ENCODE measurements at regions not wholly inside any gene's neighbourhood (a gene's known extent, or its start where the extent isn't known, plus 50 kb on each side); places are given as distances from the start of the nearest gene placed in this dataset.

GRCh38 chr17:13073018-13073417, 55.2 kb upstream of the ELAC2 start:
- H3K4me1 Mint-ChIP-seq: no peaks in the 10 kb centered on the region
- no peak overlapping the region for H3K27ac Mint-ChIP-seq
- 88% methylated on average over 4 of the region's 4 CpGs for WGBS (ENCODE audit: insufficient coverage)
- ATAC-seq (no peak), DNase-seq (no peak)
- no peak overlapping the region for H3K27ac ChIP-seq (ENCODE audit: low read length)
- intact Hi-C loops (cut with micrococcal nuclease): no loop called here
- H3K36me3 ChIP-seq (ENCODE audit: control insufficient read depth, insufficient read depth, low read length): no peaks in the 10 kb centered on the region
- no peaks in the 10 kb centered on the region for H3K4me1 ChIP-seq (ENCODE audit: control insufficient read depth, insufficient read depth, low read length)
- peaks cover 0 to 4% of the 10 kb centered on the region in 2 donors for H3K27me3 Mint-ChIP-seq (ENCODE audit: low read depth in 2 of 2)
- H3K4me3 ChIP-seq (ENCODE audit: low read length): no peak overlapping the region
- no peaks in the 10 kb centered on the region for H3K36me3 Mint-ChIP-seq
- TF ChIP-seq, protein P1, sequence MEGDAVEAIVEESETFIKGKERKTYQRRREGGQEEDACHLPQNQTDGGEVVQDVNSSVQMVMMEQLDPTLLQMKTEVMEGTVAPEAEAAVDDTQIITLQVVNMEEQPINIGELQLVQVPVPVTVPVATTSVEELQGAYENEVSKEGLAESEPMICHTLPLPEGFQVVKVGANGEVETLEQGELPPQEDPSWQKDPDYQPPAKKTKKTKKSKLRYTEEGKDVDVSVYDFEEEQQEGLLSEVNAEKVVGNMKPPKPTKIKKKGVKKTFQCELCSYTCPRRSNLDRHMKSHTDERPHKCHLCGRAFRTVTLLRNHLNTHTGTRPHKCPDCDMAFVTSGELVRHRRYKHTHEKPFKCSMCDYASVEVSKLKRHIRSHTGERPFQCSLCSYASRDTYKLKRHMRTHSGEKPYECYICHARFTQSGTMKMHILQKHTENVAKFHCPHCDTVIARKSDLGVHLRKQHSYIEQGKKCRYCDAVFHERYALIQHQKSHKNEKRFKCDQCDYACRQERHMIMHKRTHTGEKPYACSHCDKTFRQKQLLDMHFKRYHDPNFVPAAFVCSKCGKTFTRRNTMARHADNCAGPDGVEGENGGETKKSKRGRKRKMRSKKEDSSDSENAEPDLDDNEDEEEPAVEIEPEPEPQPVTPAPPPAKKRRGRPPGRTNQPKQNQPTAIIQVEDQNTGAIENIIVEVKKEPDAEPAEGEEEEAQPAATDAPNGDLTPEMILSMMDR (IDR thresholded peaks at IDR 0.05): no peak
- no peaks in the 10 kb centered on the region for H3K9me3 ChIP-seq (ENCODE audit: control insufficient read depth, insufficient read depth, low read length)
- H3K27me3 ChIP-seq (ENCODE audit: control insufficient read depth, insufficient read depth, low read length): no peaks in the 10 kb centered on the region
- H3K9me3 Mint-ChIP-seq: no peaks in the 10 kb centered on the region
- no peak overlapping the region for H3K4me3 Mint-ChIP-seq

DNA sequence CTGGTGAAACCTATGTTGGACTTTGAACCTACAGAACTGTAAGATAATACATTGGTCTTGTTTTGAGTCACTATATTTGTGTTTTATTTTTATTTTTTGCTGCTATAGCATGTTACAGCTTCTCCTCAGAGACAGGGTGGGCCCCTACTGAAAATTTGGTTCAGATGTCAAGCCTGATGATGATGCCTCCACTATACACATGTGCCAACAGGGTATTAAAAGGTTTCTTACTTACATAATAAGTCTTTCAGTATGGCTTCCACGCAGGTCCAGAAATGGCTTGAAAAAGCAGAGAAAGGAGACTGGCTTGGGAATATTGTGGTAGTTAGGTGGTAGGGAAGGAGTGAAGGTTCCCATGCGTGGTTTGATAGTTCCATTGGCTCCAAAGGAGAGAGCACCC, 52.9 kb upstream of the ELAC2 start:
- no peak overlapping the region for H3K4me3 ChIP-seq (ENCODE audit: low read length)
- no peaks in the 10 kb centered on the region for H3K9me3 ChIP-seq (ENCODE audit: control insufficient read depth, insufficient read depth, low read length)
- no peaks in the 10 kb centered on the region for H3K4me1 ChIP-seq (ENCODE audit: control insufficient read depth, insufficient read depth, low read length)
- Mint-ChIP-seq H3K9me3 (no peaks in the 10 kb centered on the region), H3K27ac (no peak overlapping the region), H3K4me3 (no peak overlapping the region), H3K27me3 (ENCODE audit: low read depth in 2 of 2) (peaks cover 0 to 4% of the 10 kb centered on the region in 2 donors), H3K36me3 (no peaks in the 10 kb centered on the region), H3K4me1 (no peaks in the 10 kb centered on the region)
- WGBS (ENCODE audit: insufficient coverage): 82% methylated on average over 2 of the region's 2 CpGs
- intact Hi-C loops (cut with micrococcal nuclease): no loop called here
- DNase-seq: no peak
- H3K36me3 ChIP-seq (ENCODE audit: control insufficient read depth, insufficient read depth, low read length): no peaks in the 10 kb centered on the region
- no peak overlapping the region for H3K27ac ChIP-seq (ENCODE audit: low read length)
- no peak for ATAC-seq
- H3K27me3 ChIP-seq (ENCODE audit: control insufficient read depth, insufficient read depth, low read length): no peaks in the 10 kb centered on the region
- TF ChIP-seq, protein P1 (IDR thresholded peaks at IDR 0.05): no peak

- intact Hi-C loops (cut with micrococcal nuclease): no loop called here
- H3K27ac Mint-ChIP-seq: no peak overlapping the region
- no peak for ATAC-seq
- peaks cover 4 to 6% of the 10 kb centered on the region in 2 donors for H3K27me3 Mint-ChIP-seq (ENCODE audit: low read depth in 2 of 2)
- Histone ChIP-seq H3K27ac (ENCODE audit: low read length) (no peak overlapping the region), H3K27me3 (ENCODE audit: control insufficient read depth, insufficient read depth, low read length) (no peaks in the 10 kb centered on the region), H3K36me3 (ENCODE audit: control insufficient read depth, insufficient read depth, low read length) (no peaks in the 10 kb centered on the region), H3K4me1 (ENCODE audit: control insufficient read depth, insufficient read depth, low read length) (no peaks in the 10 kb centered on the region), H3K9me3 (ENCODE audit: control insufficient read depth, insufficient read depth, low read length) (no peaks in the 10 kb centered on the region), H3K4me3 (ENCODE audit: low read length) (no peak overlapping the region)
- no peaks in the 10 kb centered on the region for H3K36me3 Mint-ChIP-seq
- no peak overlapping the region for H3K4me3 Mint-ChIP-seq
- TF ChIP-seq, protein P1 (IDR thresholded peaks at IDR 0.05): no peak
- H3K4me1 Mint-ChIP-seq: no peaks in the 10 kb centered on the region
- WGBS (ENCODE audit: insufficient coverage): 66% methylated on average over 8 of the region's 8 CpGs
- H3K9me3 Mint-ChIP-seq: no peaks in the 10 kb centered on the region
- DNase-seq: no peak
Measured at GRCh38 chr17:13067629-13068303, 49.9 kb upstream of the ELAC2 start.

Measured in natural killer cell (primary cell).